GM19324 (cell line): ENCODE measurements at regions not wholly inside any gene's neighbourhood (a gene's known extent, or its start where the extent isn't known, plus 50 kb on each side); places are given as distances from the start of the nearest gene placed in this dataset.
"Not testable (repeated sequence)": the region's sequence is repeated elsewhere in the genome, so short reads cannot be mapped to it uniquely, and the experiment has no call there.

Experiments used
- ATAC-seq: cut with Tn5 transposase; IDR thresholded peaks from one replicate; pipeline ENCODE4 v1.9.1; 2021; ENCODE audit warnings: mild to moderate bottlenecking, moderate library complexity; ENCODE audit not compliant: unreplicated experiment, low FRiP score

DNA sequence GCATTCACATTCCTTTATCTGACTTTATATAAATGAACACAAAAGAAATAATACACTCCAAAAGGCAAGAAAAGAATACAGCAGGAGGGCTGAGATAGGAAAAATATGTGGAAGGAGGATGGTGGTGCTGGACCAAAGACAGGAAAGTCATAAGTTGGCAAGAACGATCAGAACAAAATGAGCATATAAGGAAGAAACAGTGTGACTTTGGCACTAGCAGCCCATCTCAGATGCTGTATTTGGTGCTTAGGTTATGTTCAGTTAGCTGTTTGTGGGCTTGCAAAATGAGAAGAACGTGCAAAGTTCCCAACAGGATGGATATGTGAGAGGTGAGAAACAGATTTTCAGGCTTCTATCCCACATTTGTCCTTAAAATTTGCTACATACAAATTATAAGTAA, 719.8 kb upstream of the ADGRL4 start:
- ATAC-seq: no peak

DNA sequence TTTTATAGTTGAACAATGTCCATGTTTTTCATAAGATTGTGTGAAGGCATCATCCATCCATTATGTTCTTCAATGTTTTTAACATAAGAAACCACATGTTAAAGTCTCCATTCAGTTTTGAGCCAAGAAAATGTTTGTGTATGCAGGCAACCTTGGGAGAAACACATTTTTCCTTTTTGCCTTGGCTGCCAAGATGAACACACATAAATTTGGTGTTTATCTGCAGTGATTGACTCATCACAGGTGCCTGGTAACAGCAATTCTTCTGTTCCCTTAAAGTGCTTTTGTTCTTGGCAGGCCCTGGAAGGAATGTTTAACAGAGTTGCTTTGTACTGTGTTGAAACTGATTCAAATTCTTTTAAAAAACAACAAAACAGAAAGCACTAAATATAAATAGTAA, 709.9 kb upstream of the ADGRL4 start:
- ATAC-seq: no peak

GRCh38 chr1:79714664-79715063, 708.1 kb upstream of the ADGRL4 start:
- ATAC-seq: no peak

DNA sequence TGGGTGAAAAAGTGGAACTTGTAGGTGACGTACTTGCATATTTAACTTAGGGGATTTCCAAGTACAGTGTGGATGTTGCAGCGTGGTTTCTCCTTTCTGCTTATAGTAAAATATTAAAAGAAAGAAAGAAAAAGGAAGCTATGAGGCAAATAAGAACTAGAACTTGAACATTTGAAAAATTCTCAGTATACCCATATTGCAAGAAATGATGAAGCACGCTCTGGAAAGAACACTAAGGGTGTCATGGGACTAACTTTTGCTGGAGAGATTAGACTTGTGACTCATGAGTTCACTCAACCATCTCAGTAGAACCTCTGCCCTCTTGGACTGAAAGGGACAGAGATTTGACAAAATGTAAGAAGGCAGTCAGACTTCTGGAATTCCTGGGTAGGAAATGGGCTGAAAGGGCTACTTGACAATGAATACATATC, 704.5 kb upstream of the ADGRL4 start:
- peak; percentile 86 for ATAC-seq

GRCh38 chr1:79708646-79709265, 702.2 kb upstream of the ADGRL4 start:
- ATAC-seq: no peak

DNA sequence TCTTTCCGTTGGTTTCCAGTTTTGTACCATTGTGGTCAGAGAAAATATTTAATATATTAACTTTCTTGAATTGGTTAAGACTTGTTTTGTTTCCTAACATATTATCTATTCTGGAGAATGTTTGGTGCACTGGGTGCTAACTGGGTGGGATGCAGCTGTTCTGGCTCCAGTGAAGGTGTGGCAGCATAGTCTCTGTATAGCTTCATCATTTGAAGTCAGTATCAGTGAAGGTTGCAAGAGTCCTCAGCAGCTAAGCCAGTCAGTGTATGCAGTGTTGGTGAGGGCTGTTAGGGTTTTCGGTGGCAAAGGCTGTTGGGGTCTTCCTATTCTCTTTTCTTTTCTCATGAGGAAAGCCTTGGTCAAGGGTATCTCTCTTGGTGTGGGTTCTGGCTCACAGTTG, 698.7 kb upstream of the ADGRL4 start:
- ATAC-seq: no peak

DNA sequence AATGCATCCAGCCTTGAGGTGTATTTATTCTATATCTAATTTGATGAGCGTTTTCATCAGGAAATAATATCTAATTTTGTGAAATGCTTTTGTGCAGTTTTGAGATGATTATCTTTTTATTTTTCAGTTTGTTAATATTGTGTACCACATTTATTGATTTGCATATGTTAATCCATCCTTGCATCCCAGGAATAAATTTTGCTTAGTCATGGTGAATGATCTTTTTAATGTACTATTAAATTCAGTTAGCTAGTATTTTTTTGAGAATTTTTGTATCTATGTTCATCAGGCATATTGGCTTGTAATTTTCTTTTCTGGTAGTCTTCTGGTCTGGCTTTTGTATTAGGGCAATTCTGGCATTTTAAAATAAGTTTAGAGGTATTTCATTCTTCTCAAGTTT, 697.5 kb upstream of the ADGRL4 start:
- no peak for ATAC-seq

GRCh38 chr1:79702336-79702999, 695.9 kb upstream of the ADGRL4 start:
- not testable (repeated sequence) for ATAC-seq

DNA sequence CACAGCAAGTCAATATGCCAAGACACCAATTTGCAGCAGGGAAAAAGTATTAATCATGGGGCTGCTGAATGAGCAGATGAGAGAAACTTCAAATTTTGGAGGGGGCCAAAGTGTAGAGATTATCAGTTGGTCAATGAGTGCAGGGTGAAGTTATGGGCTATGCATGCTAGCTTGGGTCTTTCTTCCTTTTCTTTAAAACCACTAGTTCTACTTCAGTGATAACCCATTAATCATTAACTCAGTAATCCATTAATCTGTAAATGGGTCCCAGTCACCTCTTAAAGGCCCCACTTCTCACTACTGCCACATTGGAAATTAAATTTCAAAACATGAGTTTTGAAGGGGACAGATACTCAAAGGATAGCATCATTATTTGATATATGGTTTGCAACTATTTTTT, 688.6 kb upstream of the ADGRL4 start:
- peak; percentile 92 for ATAC-seq

DNA sequence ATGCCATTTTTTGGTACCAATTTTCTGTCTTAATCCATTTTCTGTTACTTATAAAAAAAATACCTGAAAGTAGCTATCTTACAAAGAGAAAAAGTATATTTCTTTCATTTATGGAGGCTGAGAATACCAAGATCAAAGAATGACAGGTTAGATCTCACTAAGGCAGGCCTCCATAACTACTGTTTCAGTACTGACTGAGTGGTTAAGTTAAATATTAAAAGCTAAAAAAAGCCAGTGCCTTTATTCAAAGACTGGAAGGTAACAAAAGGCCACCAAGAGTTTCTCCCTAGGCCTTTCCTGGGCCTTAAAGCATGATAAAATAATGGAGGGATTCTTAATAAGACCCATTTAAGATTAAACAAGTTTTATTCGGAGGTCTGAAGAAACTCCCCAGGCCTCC, 687.7 kb upstream of the ADGRL4 start:
- ATAC-seq: peak; percentile 55

GRCh38 chr1:79693441-79694114, 687.0 kb upstream of the ADGRL4 start:
- ATAC-seq: no peak

DNA sequence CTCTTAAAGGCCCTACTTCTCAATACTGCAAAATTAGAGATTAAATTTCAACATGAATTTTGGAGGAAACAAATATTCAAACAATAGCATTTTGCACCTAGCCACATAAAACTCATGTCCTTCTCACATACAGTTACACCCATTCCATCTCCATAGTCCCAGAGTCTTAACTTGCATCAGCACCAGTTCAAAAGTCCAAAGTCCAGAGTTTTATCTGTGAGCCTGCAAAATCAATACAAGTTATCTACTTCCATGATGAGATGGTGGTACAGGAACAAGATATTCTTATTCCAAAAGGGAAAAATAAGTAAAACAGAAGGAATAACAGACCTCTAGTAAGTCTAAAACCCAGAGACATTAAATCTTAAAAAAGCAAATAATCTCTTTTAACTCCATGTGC, 686.0 kb upstream of the ADGRL4 start:
- ATAC-seq: no peak

DNA sequence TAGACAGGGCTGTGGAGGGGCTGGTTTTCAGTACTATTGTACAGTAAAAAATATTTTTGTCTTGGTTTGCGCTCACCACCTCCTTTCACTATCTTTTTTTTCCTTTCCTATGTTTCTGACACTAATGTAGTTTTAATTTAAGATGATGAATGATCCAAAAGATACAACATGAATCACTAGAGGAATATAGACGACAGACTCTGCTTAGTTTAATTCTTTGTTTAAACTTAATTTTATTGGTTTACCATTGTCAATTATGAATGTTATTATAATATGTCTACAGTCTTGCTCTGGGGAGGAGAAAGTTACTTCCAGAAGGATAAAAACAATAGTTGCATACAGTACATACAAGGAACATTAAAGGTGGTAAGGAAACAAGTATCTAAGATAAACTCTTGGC, 682.4 kb upstream of the ADGRL4 start:
- ATAC-seq: no peak

GRCh38 chr1:79683420-79683819, 676.9 kb upstream of the ADGRL4 start:
- ATAC-seq: no peak

DNA sequence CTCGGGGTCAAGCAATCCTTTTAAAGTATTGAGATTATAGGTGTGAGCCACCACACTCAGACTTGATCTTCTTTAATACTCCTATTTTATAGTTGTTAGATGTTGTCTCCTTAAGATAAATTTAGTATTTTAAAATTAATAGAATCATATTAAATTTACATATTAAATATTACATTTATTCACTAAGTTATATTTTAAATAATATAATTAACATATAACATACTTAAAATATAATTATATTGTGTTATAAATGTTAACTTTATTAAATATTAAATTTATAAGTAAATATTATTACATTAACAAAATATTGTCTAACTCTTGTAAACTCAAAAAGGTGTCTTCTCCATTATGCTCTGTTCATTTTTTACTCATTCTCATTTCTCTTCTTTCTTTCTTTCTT, 675.9 kb upstream of the ADGRL4 start:
- no peak for ATAC-seq

DNA sequence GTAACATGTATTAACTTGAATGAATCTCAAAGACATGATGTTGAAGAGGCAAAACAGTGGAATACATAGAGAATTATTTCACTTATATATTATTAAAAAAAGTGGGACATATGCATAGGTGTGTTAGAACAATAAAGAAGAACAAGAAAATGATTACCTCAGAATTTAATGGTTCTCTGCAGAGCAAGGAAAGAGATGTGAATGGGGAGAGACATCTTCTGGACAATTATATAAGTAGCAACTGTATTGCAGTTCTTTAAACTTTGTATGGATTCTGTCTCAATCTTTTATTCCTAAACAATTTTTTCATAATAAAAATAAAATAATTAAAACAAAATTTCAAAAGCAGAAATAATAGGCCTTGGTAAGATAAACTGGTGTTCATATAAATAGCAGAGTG, 674.9 kb upstream of the ADGRL4 start:
- no peak for ATAC-seq

GRCh38 chr1:79679916-79680315, 673.4 kb upstream of the ADGRL4 start:
- no peak for ATAC-seq

GRCh38 chr1:79667848-79668696, 661.5 kb upstream of the ADGRL4 start:
- ATAC-seq: peak; percentile 89

GRCh38 chr1:79667166-79667565, 660.6 kb upstream of the ADGRL4 start:
- no peak for ATAC-seq

DNA sequence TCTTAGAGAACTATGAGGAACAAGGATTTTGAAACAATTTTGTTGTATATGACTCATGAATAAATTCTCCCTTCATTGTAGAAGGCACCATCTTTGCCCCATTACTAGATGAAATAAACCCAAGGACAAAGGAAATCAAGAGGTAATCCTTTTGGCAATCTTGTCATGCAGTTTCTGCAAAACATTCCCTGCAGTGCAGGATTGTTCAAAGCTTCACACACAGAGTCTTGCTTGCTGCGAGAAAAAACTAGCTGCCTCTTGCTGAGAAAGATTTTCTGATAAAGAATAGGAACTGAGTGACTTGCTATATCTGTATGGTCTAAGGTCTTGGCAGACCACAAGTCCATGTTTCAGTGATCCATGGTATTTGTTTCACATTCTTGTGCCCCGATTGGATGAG, 657.4 kb upstream of the ADGRL4 start:
- ATAC-seq: no peak

- no peak for ATAC-seq
Observed at GRCh38 chr1:79662596-79662995, 656.1 kb upstream of the ADGRL4 start.
